Left ventricle myocardium inferior (tissue), 1 donor: ENCODE measurements at regions not wholly inside any gene's neighbourhood (a gene's known extent, or its start where the extent isn't known, plus 50 kb on each side); places are given as distances from the start of the nearest gene placed in this dataset.

Source experiments
- DNase-seq: peaks from one replicate; pipeline ENCODE4 v3.0.0-alpha.2; 2020
- H3K27ac ChIP-seq: fragments of 200-600 bp; replicated peaks from 2 replicates; pipeline ENCODE4 v1.8.0; 2021
- H3K27me3 ChIP-seq: fragments of 200-600 bp; 2 replicates; pipeline ENCODE4 v1.8.0; 2021; ENCODE audit warnings: low read depth
- H3K36me3 ChIP-seq: fragments of 200-600 bp; 2 replicates; pipeline ENCODE4 v1.8.0; 2021
- H3K4me1 ChIP-seq: fragments of 200-600 bp; 2 replicates; pipeline ENCODE4 v1.8.0; 2021
- H3K4me3 ChIP-seq: fragments of 200-600 bp; 2 replicates; pipeline ENCODE4 v1.8.0; 2021; ENCODE audit warnings: mild to moderate bottlenecking, moderate library complexity
- H3K9me3 ChIP-seq: fragments of 200-600 bp; replicated peaks from 2 replicates; pipeline ENCODE4 v1.8.0; 2021
- CTCF ChIP-seq: fragments of 200-600 bp; IDR thresholded peaks from 2 replicates; pipeline ENCODE4 v1.8.0; 2021; ENCODE audit warnings: antibody characterized with exemption, mild to moderate bottlenecking, borderline replicate concordance
- intact Hi-C: fragments of 100-400 bp; cut with micrococcal nuclease; formaldehyde crosslinking; loops from one replicate; pipeline ENCODE4 v1.11.0; 2022
- donor health status: DM: no; HTN: yes; CAD: no; lungs with severe emphysema.

- intact Hi-C loops, result no loop called here
- no peaks in the 10 kb centered on the region for H3K36me3 ChIP-seq
- H3K27me3 ChIP-seq, result no peaks in the 10 kb centered on the region
- no peaks in the 10 kb centered on the region for H3K4me1 ChIP-seq
- H3K4me3 ChIP-seq, result no peak overlapping the region
- TF ChIP-seq CTCF, result no peak
- no peak overlapping the region for H3K27ac ChIP-seq
- DNase-seq, result no peak
- H3K9me3 ChIP-seq, result no peaks in the 10 kb centered on the region
Observed at GRCh38 chr7:84565345-84566074, 370.9 kb upstream of the SEMA3A start.

- H3K4me3 ChIP-seq, result no peak overlapping the region
- no peaks in the 10 kb centered on the region for H3K4me1 ChIP-seq
- no peak overlapping the region for H3K27ac ChIP-seq
- H3K36me3 ChIP-seq, result no peaks in the 10 kb centered on the region
- H3K9me3 ChIP-seq, result peaks cover 38% of the 10 kb centered on the region
- intact Hi-C loops, result no loop called here
- TF ChIP-seq CTCF, result no peak
- DNase-seq, result no peak
- H3K27me3 ChIP-seq, result no peaks in the 10 kb centered on the region
Observed at GRCh38 chr7:84553711-84554110, 359.1 kb upstream of the SEMA3A start.

- Histone ChIP-seq H3K4me1 (no peaks in the 10 kb centered on the region), H3K36me3 (no peaks in the 10 kb centered on the region), H3K27me3 (no peaks in the 10 kb centered on the region), H3K4me3 (no peak overlapping the region), H3K27ac (no peak overlapping the region), H3K9me3 (no peaks in the 10 kb centered on the region)
- intact Hi-C loops, result no loop called here
- no peak for TF ChIP-seq CTCF
- no peak for DNase-seq
Observed at GRCh38 chr7:84549409-84549808, 354.8 kb upstream of the SEMA3A start.

GRCh38 chr7:84548366-84549365 lies 354.1 kb upstream of the SEMA3A start:
- Histone ChIP-seq H3K36me3 (no peaks in the 10 kb centered on the region), H3K27me3 (no peaks in the 10 kb centered on the region), H3K4me3 (no peak overlapping the region), H3K4me1 (no peaks in the 10 kb centered on the region), H3K9me3 (no peaks in the 10 kb centered on the region), H3K27ac (no peak overlapping the region)
- intact Hi-C loops, result no loop called here
- no peak for DNase-seq
- no peak for TF ChIP-seq CTCF

- Histone ChIP-seq H3K36me3 (no peaks in the 10 kb centered on the region), H3K9me3 (no peaks in the 10 kb centered on the region), H3K27ac (no peak overlapping the region), H3K27me3 (no peaks in the 10 kb centered on the region), H3K4me1 (no peaks in the 10 kb centered on the region), H3K4me3 (no peak overlapping the region)
- intact Hi-C loops, result no loop called here
- DNase-seq, result no peak
- no peak for TF ChIP-seq CTCF
Observed at GRCh38 chr7:84547331-84547730, 352.7 kb upstream of the SEMA3A start.
